Neural crest cell (in vitro differentiated cells): ENCODE measurements at regions not wholly inside any gene's neighbourhood (a gene's known extent, or its start where the extent isn't known, plus 50 kb on each side); places are given as distances from the start of the nearest gene placed in this dataset.

ENCODE experiments used
- DNase-seq: peaks from one replicate; pipeline ENCODE4 v3.0.0; 2021; ENCODE audit warnings: low read depth, mixed read lengths, low spot score
- H3K27ac Mint-ChIP-seq: one replicate; pipeline ENCODE4 v1.8.0; 2021; ENCODE audit warnings: mild to moderate bottlenecking, mixed read lengths; ENCODE audit not compliant: unreplicated experiment
- H3K27me3 Mint-ChIP-seq: 2 replicates; pipeline ENCODE4 v1.8.0; 2021; ENCODE audit warnings: low read depth, mild to moderate bottlenecking, mixed read lengths
- H3K36me3 Mint-ChIP-seq: 2 replicates; pipeline ENCODE4 v1.8.0; 2021; ENCODE audit warnings: low read depth, mild to moderate bottlenecking, mixed read lengths
- H3K4me1 Mint-ChIP-seq: 2 replicates; pipeline ENCODE4 v1.8.0; 2021; ENCODE audit warnings: mixed read lengths
- H3K4me3 Mint-ChIP-seq: one replicate; pipeline ENCODE4 v1.8.0; 2021; ENCODE audit warnings: mild to moderate bottlenecking, mixed read lengths
- H3K9me3 Mint-ChIP-seq: 2 replicates; pipeline ENCODE4 v1.8.0; 2021; ENCODE audit warnings: mixed read lengths
- CTCF ChIP-seq: fragments of 200-600 bp; sonication (generic); conservative IDR thresholded peaks from 2 replicates; pipeline ENCODE4 v1.5.0; 2021; ENCODE audit warnings: antibody characterized with exemption, mild to moderate bottlenecking

DNA sequence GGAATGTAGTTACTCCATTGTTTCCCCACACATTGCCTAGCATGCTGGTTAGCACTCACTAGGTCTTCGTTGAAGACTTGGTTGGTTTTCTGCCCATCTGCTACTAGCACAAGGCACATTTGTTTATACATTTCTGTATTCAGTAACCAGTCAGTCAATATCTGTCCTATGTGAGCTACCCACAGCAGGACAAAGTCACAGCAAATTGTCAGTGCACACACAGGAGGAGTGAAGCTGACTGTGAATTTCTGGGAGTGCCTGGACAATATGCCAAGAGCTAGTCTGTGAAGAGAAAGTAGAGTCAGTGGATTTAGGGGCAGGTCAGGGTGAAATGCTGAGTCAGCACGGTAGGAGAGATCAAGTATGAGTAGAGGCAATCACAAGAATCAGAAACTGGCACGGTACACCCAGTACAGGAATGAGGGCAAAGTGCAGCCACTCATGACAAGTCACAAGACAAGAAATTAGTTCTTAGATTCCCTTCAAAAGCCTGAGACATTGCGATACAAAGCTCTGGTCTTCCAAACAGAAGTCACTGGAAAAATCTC is 1049.8 kb upstream of the POU3F4 start:
- Mint-ChIP-seq H3K9me3 (peaks cover 11% of the 10 kb centered on the region), H3K27me3 (no peaks in the 10 kb centered on the region), H3K27ac (no peak overlapping the region), H3K4me3 (no peak overlapping the region), H3K36me3 (no peaks in the 10 kb centered on the region), H3K4me1 (no peaks in the 10 kb centered on the region)
- no peak for DNase-seq
- no peak for TF ChIP-seq CTCF

GRCh38 chrX:82466994-82467393 is 1041.1 kb upstream of the POU3F4 start:
- Mint-ChIP-seq H3K4me3 (no peak overlapping the region), H3K9me3 (peaks cover 17% of the 10 kb centered on the region), H3K27me3 (no peaks in the 10 kb centered on the region), H3K27ac (no peak overlapping the region), H3K36me3 (peaks cover 2% of the 10 kb centered on the region), H3K4me1 (no peaks in the 10 kb centered on the region)
- no peak for DNase-seq
- no peak for TF ChIP-seq CTCF
